RWPE1 (cell line): ENCODE measurements at regions not wholly inside any gene's neighbourhood (a gene's known extent, or its start where the extent isn't known, plus 50 kb on each side); places are given as distances from the start of the nearest gene placed in this dataset.

ENCODE experiments used
- CTCF ChIA-PET: fragments of 350-600 bp; sonication (Branson Sonifier 250); formaldehyde crosslinking; extraction: SDS; loops from one replicate; lab custom pipeline; 2021; lab: Yijun Ruan, JAX
- POLR2A ChIA-PET: fragments of 400-600 bp; formaldehyde crosslinking; extraction: SDS; loops from one replicate; lab custom pipeline; 2020; ENCODE audit warnings: antibody characterized with exemption; ENCODE audit not compliant: low non-redundant PET; lab: Yijun Ruan, JAX
- DNase-seq: peaks from one replicate; pipeline ENCODE4 v3.0.0; 2012; ENCODE audit warnings: low spot score
- H3K27ac ChIP-seq: fragments of 450-650 bp; 2 replicates; pipeline ENCODE4 v1.5.1; 2017
- TF ChIP-seq, protein P1 (sequence below): fragments of 450-650 bp; conservative IDR thresholded peaks from 2 replicates; pipeline ENCODE4 v1.5.1; 2017; ENCODE audit warnings: low read depth, mild to moderate bottlenecking

DNA sequence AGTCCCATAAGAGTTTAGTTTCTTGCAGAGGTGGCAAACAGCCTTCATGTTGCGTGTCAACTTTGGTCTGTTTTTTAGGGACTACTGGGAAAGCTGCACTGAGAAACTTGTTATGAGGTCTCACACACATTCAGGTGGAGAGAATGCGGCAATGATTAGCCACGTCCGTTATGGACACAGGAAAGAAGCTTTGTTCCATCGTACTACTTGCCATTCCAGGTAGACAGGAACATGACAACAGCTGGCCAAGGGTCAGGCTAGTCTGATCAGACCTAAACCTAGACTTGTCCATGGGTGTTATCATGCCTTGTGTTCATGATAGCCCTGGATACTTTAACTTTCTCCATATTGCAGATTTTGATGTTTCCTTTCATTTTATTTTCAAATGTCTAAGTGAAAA lies 113.2 kb downstream of the ZNF608 start:
- H3K27ac ChIP-seq: no peak overlapping the region
- POLR2A ChIA-PET: no interaction called here
- TF ChIP-seq, protein P1, sequence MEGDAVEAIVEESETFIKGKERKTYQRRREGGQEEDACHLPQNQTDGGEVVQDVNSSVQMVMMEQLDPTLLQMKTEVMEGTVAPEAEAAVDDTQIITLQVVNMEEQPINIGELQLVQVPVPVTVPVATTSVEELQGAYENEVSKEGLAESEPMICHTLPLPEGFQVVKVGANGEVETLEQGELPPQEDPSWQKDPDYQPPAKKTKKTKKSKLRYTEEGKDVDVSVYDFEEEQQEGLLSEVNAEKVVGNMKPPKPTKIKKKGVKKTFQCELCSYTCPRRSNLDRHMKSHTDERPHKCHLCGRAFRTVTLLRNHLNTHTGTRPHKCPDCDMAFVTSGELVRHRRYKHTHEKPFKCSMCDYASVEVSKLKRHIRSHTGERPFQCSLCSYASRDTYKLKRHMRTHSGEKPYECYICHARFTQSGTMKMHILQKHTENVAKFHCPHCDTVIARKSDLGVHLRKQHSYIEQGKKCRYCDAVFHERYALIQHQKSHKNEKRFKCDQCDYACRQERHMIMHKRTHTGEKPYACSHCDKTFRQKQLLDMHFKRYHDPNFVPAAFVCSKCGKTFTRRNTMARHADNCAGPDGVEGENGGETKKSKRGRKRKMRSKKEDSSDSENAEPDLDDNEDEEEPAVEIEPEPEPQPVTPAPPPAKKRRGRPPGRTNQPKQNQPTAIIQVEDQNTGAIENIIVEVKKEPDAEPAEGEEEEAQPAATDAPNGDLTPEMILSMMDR: no peak
- no peak for DNase-seq
- CTCF ChIA-PET: no interaction called here

DNA sequence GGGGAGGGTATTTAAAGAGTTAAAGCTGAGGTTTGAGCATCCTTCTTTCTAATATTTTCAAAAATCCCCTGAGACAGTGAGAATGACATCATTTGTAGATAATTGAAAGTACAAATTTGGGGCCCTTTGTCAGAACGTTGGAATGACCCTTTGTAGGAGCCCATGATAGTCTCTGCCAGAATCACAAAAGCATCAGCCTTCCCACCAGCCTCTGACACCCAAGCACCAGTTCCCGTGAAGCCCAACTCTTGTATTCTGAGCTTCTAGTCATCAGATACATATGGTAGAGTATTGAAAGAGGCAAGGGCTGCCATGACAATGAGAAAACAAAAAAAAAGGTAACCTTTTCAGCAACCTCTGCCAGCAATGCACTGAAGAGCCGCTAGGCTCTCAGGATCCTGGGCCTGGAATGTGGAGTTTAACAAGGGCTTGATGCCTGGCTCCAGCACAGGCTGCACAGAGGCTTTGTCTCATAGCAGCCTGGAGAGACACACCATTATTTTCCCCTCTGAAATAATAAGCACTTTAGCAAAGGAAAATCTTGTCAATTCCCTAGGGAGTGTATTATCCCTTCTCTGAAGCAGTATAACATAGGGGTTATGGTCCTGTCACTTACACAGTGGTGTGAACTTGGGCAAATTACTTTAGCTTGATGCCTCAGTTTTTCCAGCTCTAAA lies 114.4 kb downstream of the ZNF608 start:
- ChIA-PET CTCF (no interaction called here), POLR2A (no interaction called here)
- no peak overlapping the region for H3K27ac ChIP-seq
- TF ChIP-seq, protein P1: no peak
- no peak for DNase-seq

DNA sequence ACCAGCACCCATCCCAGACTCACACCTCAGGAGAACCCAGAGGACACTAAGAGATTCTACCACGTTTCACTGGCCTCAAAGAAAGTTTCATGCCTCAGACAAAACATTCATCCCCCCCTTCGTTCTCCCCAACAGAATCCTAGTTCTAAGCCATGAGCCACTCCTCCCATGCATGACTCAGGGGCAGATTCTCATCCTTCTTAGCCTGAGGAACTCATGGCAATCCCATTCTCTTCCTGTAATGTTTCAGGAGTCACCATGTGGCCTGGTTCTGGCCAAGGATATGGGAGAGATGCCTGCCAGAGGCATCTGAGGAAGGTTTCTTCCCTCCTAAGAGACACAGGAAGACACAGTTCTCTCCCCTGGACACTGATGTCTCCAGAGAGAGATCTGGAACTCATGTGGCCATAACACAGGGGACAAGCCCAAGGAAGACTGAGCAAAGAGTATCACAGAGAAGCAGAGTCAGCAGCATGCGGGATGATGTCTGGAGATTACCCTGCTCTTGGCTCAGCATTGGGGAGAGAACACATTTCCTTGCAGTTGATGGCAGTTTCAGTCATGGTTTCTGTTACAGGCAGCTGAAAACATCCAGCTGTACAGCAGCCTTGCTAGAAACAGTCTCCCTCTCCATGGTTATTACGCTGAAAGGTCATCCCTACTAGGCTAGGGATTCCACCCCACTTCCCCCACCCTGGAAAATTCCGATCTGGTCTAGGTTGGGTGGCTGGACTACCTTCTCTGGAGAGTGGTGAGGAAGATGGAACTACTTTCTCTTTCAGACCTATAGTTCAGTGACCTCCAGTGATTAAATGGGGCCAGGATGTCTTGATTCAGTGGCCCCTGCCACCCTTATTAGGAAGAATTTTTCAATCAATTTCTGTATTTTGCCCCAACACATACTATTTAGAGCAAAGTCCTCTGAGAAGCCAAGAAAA lies 115.4 kb downstream of the ZNF608 start:
- H3K27ac ChIP-seq: no peak overlapping the region
- ChIA-PET POLR2A (no interaction called here), CTCF (no interaction called here)
- no peak for DNase-seq
- TF ChIP-seq, protein P1: no peak

DNA sequence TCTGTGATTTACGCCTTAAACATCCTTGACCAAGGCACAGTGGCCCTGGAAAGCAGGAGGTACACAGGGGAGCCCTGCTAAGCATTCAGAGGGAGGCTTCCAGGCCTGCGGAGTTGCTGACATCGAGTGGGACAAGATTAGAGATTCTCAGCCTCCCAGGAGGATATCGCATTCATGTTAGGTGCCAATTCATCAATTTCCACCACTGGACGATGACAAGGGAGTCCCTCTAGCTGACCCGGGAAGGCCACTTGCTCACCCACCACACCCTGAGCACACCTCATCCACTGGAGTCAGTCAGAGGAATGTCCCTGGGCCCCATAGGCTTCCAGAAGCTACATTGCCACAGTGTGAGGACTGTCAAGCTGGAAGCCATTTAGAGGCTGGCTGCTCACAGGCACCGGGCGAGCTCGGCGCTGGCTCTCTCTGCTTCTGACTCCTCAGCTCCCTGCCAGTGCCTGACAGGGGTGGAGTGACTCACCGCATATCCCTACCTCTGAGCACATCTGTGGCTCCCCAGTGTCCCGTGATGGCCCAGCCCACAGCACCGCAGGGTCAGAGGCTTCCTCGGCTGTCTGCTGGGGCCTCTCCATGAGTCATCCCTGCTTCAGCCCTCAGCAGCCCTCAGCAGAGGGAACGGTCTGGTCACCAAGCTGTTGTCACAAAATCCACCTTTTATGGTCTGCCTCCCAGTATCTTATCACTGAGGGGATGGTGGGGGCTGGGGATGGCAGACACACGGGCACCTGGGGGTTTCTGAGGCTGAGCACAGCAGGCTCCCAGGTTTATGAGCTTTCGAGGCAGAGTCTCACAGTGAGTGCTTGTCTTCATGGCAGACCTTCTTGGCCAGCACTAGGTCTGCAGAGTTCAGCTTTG lies 117.5 kb downstream of the ZNF608 start:
- DNase-seq: peak; percentile 94
- TF ChIP-seq, protein P1: no peak
- CTCF ChIA-PET: no interaction called here
- peak overlapping the region; percentile 72 for H3K27ac ChIP-seq
- POLR2A ChIA-PET: no interaction called here

DNA sequence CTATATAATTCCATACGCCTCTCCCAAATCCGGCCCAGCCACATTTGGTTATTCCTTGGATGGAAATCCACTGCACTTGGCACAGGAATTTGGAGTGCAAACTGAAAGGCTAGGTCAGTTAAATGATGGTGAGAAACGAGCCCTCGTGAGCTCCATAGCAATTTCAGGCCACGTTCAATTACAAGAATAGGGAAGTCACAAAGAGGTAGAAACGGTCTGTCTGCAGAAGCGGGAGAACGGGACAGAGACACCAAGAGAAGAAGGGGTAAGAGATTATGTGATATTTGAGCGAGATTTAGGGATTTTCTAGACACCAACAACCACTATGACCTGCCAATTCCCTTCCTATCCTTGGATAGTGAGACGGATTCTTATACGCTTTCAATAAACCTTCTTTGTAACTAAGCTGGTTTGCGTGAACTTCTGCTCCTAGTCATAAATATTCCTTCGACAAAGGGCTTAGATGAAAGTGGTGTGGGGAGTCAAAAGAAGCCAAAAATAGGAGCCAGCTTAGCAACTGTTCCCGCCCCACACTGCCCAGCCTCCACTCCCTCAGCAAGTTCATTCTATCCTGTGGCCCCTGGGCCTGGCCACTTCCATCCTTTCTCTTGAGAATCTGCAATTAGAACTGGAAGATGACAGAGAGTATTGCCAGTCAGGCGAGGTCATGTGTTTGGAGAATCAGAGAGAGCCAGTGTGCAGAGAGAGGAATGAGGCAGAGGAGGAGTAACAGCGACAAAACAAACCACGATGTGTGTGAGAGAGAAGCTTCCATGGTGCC lies 118.4 kb downstream of the ZNF608 start:
- H3K27ac ChIP-seq: peak overlapping the region; percentile 72
- no peak for DNase-seq
- TF ChIP-seq, protein P1: no peak
- ChIA-PET CTCF (no interaction called here), POLR2A (no interaction called here)

DNA sequence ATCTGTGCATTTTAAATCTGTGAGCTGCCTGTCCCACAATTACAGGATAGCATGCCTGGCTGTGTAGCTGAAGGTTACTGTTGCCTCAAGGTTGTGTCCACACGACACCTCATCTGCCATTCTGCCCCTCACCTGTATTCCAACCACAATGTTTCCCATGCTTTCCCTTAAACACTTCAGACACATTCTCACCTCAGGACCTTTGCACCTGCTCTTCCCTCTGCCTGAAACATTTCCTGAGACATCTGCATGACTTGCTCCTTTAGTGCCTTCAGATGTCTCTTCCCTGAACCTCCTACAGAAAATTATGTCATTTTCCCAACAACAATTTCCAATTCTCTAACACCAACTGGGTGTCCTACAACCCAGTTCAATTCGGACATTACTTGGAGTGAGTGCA lies 120.4 kb downstream of the ZNF608 start:
- DNase-seq: no peak
- TF ChIP-seq, protein P1: no peak
- ChIA-PET CTCF (no interaction called here), POLR2A (no interaction called here)
- no peak overlapping the region for H3K27ac ChIP-seq
